ENCODE measurements at regions not wholly inside any gene's neighbourhood (a gene's known extent, or its start where the extent isn't known, plus 50 kb on each side); places are given as distances from the start of the nearest gene placed in this dataset.
"Not testable (repeated sequence)": the region's sequence is repeated elsewhere in the genome, so short reads cannot be mapped to it uniquely, and the experiment has no call there.

- DNase-seq, result no peak
Measured at GRCh38 chr21:14753466-14754258, 207.5 kb upstream of the SAMSN1 start.

- DNase-seq, result no peak
Measured at GRCh38 chr21:14753069-14753465, 207.0 kb upstream of the SAMSN1 start.

GRCh38 chr21:14752345-14752909 lies 206.3 kb upstream of the SAMSN1 start:
- DNase-seq, result no peak

- no peak for DNase-seq
Measured at GRCh38 chr21:14751602-14752344, 205.7 kb upstream of the SAMSN1 start.

- DNase-seq, result no peak
Measured at GRCh38 chr21:14751011-14751410, 204.9 kb upstream of the SAMSN1 start.

GRCh38 chr21:14750041-14750440 lies 203.9 kb upstream of the SAMSN1 start:
- DNase-seq, result no peak

- DNase-seq, result no peak
Measured at GRCh38 chr21:14748662-14749061, 202.5 kb upstream of the SAMSN1 start.

GRCh38 chr21:14744368-14744767 lies 198.3 kb upstream of the SAMSN1 start:
- no peak for DNase-seq

- no peak for DNase-seq
Measured at GRCh38 chr21:14742119-14742518, 196.0 kb upstream of the SAMSN1 start.

GRCh38 chr21:14741256-14741655 lies 195.1 kb upstream of the SAMSN1 start:
- DNase-seq, result no peak

- no peak for DNase-seq
Measured at GRCh38 chr21:14740692-14741091, 194.6 kb upstream of the SAMSN1 start.

- DNase-seq, result no peak
Measured at GRCh38 chr21:14740116-14740515, 194.0 kb upstream of the SAMSN1 start.

- DNase-seq, result no peak
Measured at GRCh38 chr21:14739590-14739989, 193.5 kb upstream of the SAMSN1 start.

GRCh38 chr21:14738576-14738975 lies 192.5 kb upstream of the SAMSN1 start:
- DNase-seq, result not testable (repeated sequence)

- DNase-seq, result peak in 1 of 4 experiments; percentile 2
Measured at GRCh38 chr21:14737922-14738321, 191.8 kb upstream of the SAMSN1 start.

- DNase-seq, result no peak
Measured at GRCh38 chr21:14737284-14737691, 191.2 kb upstream of the SAMSN1 start.

- no peak for DNase-seq
Measured at GRCh38 chr21:14736672-14737071, 190.6 kb upstream of the SAMSN1 start.

- DNase-seq, result no peak
Measured at GRCh38 chr21:14736162-14736561, 190.0 kb upstream of the SAMSN1 start.

GRCh38 chr21:14734833-14735232 lies 188.7 kb upstream of the SAMSN1 start:
- no peak for DNase-seq

GRCh38 chr21:14734191-14734590 lies 188.1 kb upstream of the SAMSN1 start:
- no peak for DNase-seq

- DNase-seq, result no peak
Measured at GRCh38 chr21:14725219-14725618, 179.1 kb upstream of the SAMSN1 start.

- DNase-seq, result no peak
Measured at GRCh38 chr21:14722841-14723483, 176.8 kb upstream of the SAMSN1 start.

- no peak for DNase-seq
Measured at GRCh38 chr21:14720237-14720636, 174.1 kb upstream of the SAMSN1 start.

Data from activated naive CD4-positive, alpha-beta T cell (primary cell).